Astrocyte of the hippocampus (primary cell): ENCODE measurements at regions not wholly inside any gene's neighbourhood (a gene's known extent, or its start where the extent isn't known, plus 50 kb on each side); places are given as distances from the start of the nearest gene placed in this dataset.
"Not testable (repeated sequence)": the region's sequence is repeated elsewhere in the genome, so short reads cannot be mapped to it uniquely, and the experiment has no call there.

Source experiments
- DNase-seq: peaks from one replicate; pipeline ENCODE4 v3.0.0; 2011; ENCODE audit warnings: low read depth, low spot score

GRCh38 chr7:110253093-110253492 is 837.8 kb upstream of the LRRN3 start:
- DNase-seq, result no peak

- DNase-seq, result no peak
These were observed 833.3 kb upstream of the LRRN3 start for GRCh38 chr7:110257673-110258072.

DNA sequence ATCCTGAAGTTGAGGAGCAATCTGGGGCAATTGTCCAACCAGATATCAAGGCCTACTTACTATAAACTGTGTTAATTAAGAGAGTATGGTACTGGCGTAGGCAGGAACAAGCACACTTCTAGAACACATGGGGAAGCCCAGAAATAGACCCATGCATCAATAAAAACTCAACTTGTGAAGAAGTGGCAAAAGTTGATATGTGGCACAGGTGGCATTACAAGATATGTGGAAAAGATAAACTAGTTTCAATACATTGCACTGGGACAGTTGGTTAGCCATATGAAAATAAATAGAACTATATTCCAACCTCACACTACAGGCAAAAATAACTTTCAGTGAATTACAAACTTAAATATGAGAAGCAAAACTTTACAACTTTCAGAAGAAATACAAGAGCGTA is 828.7 kb upstream of the LRRN3 start:
- no peak for DNase-seq

DNA sequence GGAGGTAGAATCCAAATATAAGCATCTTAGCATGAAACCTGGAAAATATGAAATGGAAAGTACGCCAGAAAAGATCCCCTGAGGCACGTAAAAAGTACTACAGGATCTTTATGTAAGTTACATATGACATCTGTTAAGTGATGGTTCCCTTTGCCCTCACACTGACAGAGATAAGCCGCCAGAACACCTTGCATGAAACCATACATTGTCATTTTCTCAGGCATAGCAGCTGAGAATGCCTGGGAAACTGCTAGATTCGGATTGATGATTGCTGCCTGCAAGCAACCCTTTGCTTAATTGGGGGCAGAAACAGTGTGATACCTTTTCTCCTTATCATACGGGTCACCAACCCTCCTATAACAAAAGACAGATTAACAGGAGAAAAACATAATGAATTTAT is 826.6 kb upstream of the LRRN3 start:
- DNase-seq, result no peak

DNA sequence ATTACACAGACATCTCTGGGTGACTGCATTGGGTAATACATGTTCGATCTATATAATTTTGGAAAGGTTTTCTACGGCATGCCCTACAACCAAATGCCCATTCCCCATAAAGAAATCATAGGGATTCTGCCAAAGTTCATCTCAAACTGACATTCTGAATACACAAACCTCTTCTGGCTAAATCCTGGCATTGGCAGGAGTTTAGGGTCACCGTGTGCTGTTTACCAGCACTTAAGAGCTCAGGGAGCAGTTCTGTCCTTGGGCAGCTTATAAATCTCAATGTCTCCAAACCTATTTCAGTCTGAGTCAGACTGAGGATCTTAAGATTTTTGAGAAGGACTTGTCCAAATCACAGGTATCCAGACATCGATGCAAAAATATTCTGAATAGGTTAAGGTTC is 809.6 kb upstream of the LRRN3 start:
- no peak for DNase-seq

DNA sequence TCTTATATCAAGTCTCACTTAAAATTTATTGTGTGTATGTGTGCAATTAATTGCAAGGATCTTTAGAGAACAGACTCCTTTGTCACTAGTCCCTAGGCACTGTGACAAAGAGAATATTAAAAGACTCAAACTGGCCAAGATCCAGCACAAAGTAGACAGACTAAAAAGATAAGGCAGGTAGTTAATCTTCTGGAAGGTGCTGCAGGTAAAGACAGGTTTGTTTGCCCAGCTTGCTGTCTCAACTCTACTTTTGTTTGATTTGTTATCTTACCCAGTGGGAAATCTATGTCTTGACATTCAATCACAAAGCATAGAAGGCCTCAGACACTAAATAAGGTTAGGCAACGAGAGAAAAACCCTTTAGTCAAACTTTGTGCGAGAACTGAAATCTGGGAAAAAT is 807.9 kb upstream of the LRRN3 start:
- no peak for DNase-seq

- DNase-seq, result no peak
These were observed 799.5 kb upstream of the LRRN3 start for GRCh38 chr7:110291430-110291829.

- no peak for DNase-seq
These were observed 794.6 kb upstream of the LRRN3 start for GRCh38 chr7:110296321-110296720.

DNA sequence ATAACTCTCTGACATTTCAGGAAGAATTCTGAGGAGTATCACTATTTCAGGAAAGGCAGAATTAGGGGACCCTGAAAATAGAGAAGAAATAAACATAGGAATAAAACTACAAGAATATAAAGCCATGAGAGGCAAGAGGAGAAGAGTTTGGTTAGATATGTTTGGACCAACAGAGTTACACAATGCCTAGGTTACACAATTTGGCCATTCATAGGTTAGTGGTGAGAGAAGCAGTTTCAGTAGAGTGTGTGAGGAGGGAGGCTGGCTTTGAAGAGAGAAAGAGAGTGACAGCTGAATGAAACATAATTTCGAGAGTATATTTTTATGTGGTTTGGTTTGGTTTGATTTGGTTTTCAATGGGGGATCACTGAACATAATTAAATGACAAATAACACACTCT is 783.2 kb upstream of the LRRN3 start:
- DNase-seq, result no peak

DNA sequence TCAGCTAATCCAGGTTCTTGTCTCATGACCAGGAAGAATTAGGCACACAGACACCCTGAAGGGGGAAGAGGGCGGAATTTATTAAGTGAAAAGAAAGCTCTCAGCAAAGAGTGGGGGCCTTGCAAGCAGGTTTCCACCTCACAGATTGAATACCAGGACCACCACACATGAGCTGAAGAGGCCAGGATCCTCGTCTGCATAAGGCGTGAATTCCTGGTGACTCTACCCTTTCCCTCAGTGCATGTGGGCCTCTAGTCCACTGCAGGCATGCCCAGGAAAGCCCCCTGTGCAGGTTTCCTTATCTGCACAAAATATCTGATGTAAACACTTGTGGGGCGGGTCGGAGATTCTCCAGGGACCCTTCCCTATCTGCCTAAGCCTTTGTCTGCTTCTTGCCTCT is 782.1 kb upstream of the LRRN3 start:
- no peak for DNase-seq

GRCh38 chr7:110309941-110310340 is 781.0 kb upstream of the LRRN3 start:
- DNase-seq, result no peak

DNA sequence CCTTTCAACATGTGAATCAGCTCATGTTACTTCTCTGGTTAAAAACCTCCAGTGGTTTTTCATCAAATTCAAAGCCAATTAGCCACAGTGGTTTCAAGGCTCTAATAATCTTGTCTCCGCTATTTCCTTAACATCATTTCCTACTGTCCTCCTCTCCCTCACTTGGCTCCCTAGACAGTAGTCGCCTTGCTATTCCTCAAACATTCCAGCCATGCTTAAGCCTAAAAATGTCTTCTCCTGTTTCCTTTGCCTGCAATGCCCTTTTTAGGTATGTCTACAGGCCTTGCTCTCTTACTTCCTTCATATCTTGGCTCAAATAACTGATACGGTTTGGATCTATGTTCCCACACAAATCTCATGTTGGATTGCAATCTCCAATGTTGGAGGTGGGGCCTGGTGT is 779.4 kb upstream of the LRRN3 start:
- no peak for DNase-seq

DNA sequence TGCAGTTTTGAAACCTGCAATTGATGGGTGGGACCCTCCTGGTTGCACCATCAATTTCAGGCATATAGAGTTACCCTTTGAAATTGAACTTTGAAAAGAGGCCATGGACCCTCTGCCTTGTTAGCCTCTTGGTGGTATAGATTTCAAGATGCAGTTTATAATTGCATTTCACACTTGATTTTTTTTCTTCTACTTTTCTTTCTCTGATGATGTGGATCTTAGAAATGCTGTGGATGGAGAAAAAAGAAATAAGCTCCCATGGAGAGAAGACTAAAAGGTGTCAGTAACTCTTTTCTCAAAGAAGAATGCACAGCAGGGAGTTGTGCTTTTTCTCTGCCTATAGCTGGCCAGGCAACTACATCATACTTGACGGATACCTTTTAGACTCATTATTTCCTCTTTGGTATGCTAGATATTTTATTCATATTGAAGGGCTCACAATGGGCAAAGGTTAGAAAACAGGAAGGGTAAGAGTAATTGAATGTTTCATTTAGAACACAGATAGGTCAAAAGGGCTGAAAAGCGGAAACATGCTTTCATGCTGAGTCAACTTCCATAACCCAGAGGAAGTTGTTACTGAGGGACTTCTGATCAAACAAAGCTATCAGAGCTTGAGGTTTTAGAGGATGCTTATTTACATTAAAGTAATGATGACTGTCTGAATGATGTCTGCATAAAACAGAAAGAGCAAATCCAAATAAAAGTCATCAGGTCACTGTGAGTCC is 773.2 kb upstream of the LRRN3 start:
- peak; percentile 19 for DNase-seq

DNA sequence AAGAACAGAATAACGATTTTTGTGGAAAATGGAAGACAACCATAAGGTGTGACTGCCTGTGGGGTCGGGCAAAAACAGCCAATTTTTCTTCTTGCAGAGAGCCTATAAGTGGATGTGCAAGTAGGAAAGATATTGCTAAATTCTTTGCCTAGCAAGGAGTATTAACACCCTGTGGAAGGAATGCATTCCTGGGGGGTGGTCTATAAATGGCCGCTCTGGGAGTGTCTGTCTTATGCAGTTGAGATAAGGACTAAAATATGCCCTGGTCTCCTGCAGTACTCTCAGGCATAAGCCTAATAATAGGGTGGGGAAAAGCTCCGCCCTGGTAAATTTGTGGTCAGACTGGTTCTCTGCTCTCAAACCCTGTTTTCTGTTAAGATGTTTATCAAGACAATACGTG is 770.6 kb upstream of the LRRN3 start:
- not testable (repeated sequence) for DNase-seq

GRCh38 chr7:110322796-110323195 is 768.1 kb upstream of the LRRN3 start:
- no peak for DNase-seq

DNA sequence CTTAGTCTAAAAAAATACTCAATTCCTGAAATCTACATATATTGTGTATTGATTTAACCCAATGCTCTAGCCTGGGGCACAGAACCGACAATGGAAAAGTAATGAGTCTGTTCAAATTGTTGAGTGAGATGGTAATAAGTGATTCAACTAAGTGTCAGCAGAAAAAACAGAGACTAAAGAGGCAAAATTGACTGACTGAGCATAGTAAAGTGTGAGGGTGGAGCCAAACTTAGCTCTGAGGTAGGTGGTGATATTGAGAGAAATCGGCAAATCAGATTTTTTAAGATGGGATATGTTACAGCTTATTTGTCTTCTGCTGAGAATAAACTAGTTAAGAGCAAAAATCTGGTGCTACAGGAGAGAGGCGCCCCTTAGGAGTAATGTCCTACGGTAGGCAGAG is 764.0 kb upstream of the LRRN3 start:
- DNase-seq, result no peak

- DNase-seq, result no peak
These were observed 754.5 kb upstream of the LRRN3 start for GRCh38 chr7:110336423-110336822.

GRCh38 chr7:110337646-110338045 is 753.3 kb upstream of the LRRN3 start:
- no peak for DNase-seq

DNA sequence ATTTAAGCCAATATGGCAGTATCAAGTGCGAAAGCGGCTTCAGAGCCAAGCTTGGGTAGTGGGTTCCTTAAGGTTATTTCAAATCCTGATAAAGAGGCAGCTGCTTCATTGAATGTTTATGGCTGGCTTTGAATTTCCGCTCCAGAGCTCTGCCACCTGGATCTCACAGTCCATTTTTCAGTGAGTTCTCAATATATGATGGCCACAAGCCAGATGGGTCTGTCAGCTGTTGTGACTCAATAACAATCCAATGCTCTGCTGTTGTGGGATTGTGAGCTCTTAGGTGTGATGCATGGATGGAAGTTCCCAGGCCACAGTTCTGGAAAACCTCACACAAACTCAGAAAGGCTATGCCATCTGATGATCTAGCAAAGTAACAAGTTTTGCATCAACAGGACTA is 743.8 kb upstream of the LRRN3 start:
- no peak for DNase-seq

- no peak for DNase-seq
These were observed 734.5 kb upstream of the LRRN3 start for GRCh38 chr7:110356438-110356837.

- DNase-seq, result peak; percentile 56
These were observed 732.9 kb upstream of the LRRN3 start for GRCh38 chr7:110358028-110358427.

- DNase-seq, result no peak
These were observed 719.2 kb upstream of the LRRN3 start for GRCh38 chr7:110371709-110372108.

DNA sequence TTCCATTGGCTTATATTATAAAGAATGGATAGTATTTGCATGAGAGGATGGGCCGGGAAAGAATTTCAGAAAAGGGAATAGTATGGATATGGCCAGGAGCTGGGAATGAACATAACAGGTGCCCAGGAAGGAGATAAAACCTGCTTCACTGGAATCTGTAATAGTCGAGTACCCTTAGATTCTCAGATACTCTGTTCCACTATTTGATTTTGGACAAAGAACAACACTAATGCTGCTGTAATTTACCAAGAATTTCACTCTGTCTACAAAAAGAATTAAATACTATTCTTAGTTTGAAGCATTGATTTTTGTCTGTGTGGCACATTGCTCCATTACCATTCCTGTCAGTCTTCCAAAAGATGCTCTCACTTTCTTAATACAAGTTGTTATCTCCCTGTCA is 718.2 kb upstream of the LRRN3 start:
- no peak for DNase-seq

DNA sequence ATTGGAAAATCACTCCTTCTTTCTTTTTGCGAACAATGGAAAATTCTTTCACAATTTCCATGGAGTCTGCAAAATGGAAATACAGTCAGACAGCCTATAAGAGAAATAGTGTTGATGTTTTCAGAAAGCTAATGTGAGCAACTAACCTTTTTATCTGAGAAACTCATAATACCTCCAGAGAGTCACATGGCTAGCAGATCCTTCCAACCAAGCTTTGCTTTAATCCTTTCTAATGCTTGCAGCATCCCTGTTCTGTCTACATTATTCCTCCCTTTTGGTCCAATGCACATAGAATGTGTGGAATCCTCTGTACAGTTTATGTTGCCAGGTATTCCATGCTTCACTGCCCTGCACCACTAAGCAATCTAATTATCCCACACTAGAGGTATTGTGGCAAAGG is 717.5 kb upstream of the LRRN3 start:
- peak; percentile 87 for DNase-seq
